Retinal pigment epithelial cell (primary cell): ENCODE measurements at regions not wholly inside any gene's neighbourhood (a gene's known extent, or its start where the extent isn't known, plus 50 kb on each side); places are given as distances from the start of the nearest gene placed in this dataset.

ENCODE experiments used
- DNase-seq: peaks from one replicate; pipeline ENCODE4 v3.0.0-alpha.2; 2010; ENCODE audit warnings: low read depth
- H3K4me3 ChIP-seq: 2 replicates; pipeline ENCODE4 v1.5.1; 2011; ENCODE audit warnings: mild to moderate bottlenecking, low read length, control low read depth, moderate library complexity
- CTCF ChIP-seq: conservative IDR thresholded peaks from 2 replicates; pipeline ENCODE4 v1.5.1; 2011; ENCODE audit warnings: low read depth, low read length, control low read depth, inconsistent platforms

- DNase-seq, result no peak
- no peak for TF ChIP-seq CTCF
Measured at GRCh38 chr3:144557515-144557914, 585.9 kb downstream of the DIPK2A start.

GRCh38 chr3:144564011-144564410, 592.4 kb downstream of the DIPK2A start:
- no peak for DNase-seq
- H3K4me3 ChIP-seq, result no peak overlapping the region
- TF ChIP-seq CTCF, result no peak

More at GRCh38 chr3:144557515-144557914, 585.9 kb downstream of the DIPK2A start:
- H3K4me3 ChIP-seq, result no peak overlapping the region

- no peak for DNase-seq
- no peak for TF ChIP-seq CTCF
- H3K4me3 ChIP-seq, result no peak overlapping the region
Measured at GRCh38 chr3:144566320-144566719, 594.7 kb downstream of the DIPK2A start.

- no peak overlapping the region for H3K4me3 ChIP-seq
- TF ChIP-seq CTCF, result no peak
- no peak for DNase-seq
Measured at GRCh38 chr3:144569651-144570050, 598.0 kb downstream of the DIPK2A start.

GRCh38 chr3:144583871-144584270, 612.2 kb downstream of the DIPK2A start:
- no peak for DNase-seq
- TF ChIP-seq CTCF, result no peak
- no peak overlapping the region for H3K4me3 ChIP-seq

- DNase-seq, result no peak
- H3K4me3 ChIP-seq, result no peak overlapping the region
- TF ChIP-seq CTCF, result no peak
Measured at GRCh38 chr3:144585408-144585807, 613.8 kb downstream of the DIPK2A start.

- H3K4me3 ChIP-seq, result no peak overlapping the region
- TF ChIP-seq CTCF, result no peak
- no peak for DNase-seq
Measured at GRCh38 chr3:144585953-144586352, 614.3 kb downstream of the DIPK2A start.
